Medulla oblongata (tissue), 1 donor: ENCODE measurements at regions not wholly inside any gene's neighbourhood (a gene's known extent, or its start where the extent isn't known, plus 50 kb on each side); places are given as distances from the start of the nearest gene placed in this dataset.
"Not testable (repeated sequence)": the region's sequence is repeated elsewhere in the genome, so short reads cannot be mapped to it uniquely, and the experiment has no call there.

ENCODE experiments used
- DNase-seq: peaks from one replicate; pipeline ENCODE4 v3.0.0-alpha.2; 2015; ENCODE audit errors: extremely low spot score

DNA sequence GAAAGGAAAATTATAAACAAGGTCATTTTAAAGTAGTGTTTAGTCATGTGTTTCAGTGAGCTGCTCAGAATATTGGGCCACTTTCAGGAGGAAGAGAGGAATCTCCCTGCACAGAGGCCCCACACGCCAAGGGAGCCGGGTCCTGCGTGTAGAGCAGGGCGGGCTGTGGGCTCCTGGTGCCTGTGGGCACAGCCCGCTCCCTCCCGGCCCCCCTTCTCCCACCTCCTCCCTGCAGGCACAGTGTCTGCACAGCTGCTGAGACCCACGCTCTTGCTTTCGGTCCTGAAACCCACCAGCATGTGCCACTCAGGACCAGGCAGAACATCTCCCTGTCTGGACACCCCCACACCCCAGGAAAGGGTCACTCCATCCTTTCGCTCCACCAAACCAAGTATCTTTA lies 167.6 kb upstream of the SALL3 start:
- no peak for DNase-seq

DNA sequence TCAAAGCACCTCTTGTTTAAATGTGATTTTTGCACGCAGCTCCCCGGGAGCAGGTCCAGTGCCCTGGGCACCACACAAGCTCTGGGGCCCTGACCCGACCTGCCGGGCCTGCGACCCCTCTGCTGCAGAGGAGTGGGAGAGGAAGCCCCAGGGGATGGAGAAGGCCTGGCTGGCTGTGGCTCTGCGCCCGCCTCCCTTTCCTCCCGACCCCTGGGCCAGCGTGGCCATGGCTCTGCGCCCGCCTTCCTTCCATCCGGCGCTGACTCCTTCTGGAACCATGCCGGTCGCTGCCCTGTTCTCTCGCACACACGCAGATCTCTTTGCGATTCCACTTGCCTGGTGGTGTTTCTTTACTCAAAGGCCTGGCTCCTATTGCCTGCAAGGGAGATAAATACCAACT lies 166.5 kb upstream of the SALL3 start:
- DNase-seq, result no peak

DNA sequence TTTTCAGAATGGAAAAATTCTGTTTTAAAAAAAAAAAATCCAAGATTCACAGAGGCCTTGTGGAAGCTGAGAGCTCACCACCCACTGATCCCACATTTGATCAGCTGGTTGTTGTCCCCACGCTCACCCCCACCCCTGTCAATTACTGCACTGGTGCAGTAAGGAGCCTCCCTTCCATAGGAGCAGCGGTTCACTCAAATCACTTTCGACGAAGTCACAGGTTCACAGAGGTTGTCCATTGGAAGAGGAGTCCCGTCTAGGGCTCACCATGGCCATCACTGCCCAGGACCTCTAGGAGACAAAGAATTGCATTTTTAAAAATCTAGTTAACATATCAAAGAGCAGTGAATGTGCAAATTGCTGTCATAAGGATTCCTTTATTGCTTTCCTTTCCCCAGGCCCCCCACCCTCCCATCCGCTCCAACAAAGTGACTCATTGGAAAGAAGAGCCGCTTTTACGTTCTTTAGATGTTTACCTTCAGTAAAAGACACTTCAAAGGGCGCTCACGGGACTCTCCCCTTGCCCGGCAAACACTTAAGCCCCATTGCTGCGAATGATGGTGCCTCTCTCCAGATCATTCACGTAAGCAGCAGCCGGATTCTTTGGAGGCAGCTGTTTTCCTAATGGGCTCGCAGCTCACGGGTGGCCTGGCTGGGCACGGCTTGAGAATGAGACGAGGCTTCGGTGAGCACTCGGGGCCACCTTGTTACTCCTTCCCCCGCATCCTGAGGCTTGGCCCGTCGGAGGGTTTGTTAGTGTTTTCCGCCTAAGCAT lies 165.5 kb upstream of the SALL3 start:
- no peak for DNase-seq

DNA sequence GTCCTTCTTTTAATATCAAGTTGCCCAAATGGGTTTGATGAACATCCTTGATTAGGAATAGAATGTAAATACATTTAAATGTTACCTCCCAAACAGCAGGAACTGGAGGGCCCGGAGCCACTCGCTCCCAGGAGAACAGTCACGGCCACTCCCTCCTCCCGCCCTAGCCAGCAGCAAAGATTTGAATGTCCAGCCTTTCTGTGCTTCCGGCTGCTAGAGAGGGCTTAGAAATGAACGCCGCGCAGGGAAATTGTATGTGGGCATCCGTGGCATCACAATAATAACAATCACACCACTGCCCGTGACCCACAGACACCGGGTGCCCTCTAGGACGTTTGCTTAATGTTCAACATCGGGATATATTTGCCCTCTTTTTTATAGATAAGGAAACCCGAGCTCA lies 164.9 kb upstream of the SALL3 start:
- no peak for DNase-seq

DNA sequence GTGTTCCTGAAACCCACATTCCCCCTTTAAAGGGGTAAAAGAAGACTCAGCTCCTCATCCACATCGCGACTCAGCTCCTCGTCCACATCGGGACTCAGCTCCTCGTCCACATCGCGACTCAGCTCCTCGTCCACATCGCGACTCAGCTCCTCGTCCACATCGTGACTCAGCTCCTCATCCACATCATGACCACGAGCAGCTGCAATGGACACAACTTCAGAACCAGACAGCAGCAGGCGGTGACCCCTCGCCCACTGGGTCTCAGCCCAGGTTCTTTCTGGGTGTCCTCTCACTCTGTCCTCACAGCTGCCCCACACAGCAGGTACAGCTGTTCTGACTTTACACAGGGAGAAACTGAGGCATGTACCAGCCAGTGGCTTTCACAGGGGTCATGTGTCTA lies 163.5 kb upstream of the SALL3 start:
- no peak for DNase-seq

DNA sequence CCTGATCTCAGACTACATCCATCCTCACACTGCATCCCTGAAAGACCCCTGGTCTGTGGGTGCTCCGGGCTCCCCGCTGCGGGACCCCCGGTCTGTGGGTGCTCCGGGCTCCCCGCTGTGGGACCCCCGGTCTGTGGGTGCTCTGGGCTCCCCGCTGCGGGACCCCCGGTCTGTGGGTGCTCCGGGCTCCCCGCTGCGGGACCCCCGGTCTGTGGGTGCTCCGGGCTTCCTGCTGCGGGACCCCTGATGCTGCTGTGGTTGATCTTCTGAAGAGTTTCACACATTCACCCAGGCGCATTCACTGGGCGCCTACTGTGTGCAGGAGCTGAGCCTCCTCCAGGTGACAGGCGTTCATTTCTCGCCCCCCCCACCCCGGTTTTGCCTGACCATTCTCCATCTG lies 162.7 kb upstream of the SALL3 start:
- no peak for DNase-seq

DNA sequence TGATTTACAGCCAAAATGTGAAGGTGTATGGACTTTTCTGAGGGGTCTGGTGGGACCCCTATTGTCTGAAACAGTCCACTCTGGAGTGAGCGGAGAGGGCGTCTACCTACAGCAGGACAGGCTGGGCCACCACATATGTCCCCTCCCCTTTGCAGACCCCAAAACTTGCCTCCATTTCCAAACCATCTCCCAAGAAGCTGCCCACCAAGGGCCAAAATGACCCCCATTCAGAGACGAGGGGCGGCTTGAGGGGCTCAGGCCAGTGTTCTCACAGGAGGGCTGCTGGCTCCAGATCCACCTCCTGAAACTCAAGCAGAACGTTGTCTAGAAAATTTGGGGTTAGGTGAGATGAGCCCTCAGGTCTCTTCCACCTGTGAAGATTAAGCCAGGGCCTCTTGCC lies 161.1 kb upstream of the SALL3 start:
- no peak for DNase-seq

DNA sequence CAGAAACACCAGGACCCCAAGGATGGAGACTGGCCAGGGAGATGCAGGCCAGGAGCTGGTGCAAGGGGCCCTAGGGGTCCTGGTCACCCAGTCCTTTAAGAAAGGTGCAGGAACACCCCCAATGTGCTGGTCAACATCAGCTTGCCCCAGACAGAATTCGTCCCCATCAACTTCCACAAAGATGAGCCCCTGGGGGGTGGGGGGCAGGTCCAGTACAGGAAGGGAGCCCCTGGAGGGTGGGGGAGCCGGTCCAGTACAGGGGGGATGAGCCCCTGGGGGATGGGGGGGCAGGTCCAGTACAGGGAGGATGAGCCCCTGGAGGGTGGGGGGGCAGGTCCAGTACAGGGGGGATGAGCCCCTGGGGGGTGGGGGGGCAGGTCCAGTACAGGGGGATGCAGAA lies 160.7 kb upstream of the SALL3 start:
- DNase-seq, result no peak

DNA sequence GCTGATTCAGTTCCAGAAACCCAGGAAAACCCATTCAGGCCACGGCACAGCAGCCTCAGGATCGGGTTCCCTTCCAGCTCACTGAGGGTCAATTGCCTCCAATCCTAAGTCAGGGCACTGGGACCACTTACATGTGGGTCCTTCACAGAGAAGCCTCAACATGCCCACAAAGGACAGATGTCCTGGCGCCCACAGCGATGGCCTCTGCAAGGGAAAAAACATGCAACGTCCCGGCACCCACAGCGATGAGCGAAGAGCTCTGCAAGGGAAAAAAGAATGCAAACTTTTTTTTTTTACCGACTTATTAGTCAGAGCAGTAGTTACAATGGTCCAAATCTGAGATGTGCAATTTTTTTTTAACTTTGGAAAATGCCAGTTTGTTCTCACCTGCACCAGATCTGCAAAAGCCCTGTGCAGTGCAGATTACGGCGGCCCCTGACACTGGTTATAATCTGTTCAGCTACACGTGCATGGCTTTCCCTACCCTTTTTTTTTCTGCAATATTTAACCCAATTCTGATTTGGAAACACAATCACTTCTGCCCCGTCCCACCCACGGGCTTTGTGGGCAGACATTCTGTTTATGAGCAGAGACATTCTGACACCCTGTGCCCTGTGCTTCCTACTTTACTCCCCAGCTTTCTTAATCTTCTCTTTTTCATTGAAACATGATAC lies 159.3 kb upstream of the SALL3 start:
- DNase-seq, result no peak

DNA sequence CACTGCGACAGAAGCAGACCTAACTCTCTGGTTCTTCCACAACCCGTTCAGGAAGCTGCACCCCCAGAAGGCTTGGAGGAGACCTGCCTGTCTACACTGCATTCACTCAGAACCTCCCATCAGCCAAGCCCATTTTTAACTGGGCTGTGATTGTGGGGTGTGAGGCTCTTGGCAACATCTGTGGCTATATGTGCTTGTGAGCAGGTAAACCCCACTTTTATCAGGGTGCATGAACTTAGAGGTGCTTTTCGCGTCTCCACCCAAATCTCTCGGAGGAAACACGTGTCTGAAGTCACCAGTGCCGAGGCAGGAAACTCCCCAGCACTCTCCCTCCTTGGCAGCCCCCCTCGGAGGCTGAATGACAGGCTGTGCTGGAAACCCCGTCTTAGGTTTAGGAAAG lies 158.2 kb upstream of the SALL3 start:
- DNase-seq, result no peak

DNA sequence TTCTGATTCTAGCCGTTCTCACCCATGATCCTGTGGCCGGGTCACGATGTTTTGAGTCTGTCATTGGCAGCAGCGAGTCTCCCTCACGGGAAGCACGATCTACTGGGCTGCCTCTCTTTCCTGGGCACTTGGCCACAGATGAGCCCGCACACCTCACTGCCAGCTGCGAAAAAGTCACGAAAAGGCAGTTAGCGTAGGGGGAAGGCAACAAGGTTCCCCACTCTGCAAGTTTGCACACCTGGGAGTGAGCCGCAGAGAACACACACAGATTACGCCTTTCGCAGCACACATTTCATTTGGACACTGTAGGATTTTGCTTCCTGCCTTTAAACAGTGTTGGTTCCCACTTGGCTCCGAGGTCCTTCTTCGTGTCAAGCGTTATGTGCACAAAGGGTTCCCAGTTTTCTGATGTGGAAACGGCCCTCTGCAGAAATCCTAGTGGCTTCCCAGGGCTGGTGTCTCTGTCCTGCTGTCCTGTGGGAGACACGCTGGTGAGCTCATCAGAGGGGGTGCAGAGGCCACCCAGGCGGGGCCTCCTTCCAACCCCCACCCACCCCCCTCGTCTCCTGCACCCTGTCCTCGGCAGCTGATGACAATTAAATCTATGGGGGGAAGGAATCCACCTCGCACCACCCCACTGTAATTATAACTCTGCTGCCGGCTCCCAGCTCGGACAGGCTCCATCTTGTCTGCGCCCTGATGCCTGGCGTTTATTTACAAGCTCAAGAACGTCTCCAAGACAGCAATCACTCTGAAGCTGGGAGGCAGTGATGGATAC lies 157.3 kb upstream of the SALL3 start:
- DNase-seq, result no peak

DNA sequence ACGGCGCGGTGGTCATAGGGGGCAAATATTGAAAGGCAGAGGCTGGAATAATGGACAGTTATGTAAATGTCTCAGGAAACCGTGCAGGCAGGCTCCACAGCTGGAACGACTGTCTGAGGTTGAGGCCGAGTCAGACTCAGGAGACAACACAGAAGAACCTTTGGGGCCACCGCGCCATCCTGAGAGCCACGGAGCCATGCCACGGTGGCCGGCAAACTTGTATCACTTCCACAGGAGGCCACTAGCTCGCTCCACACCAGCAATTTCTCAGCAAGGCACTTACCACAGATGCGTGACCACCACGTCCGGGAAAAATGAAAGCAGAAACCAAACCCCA lies 156.7 kb upstream of the SALL3 start:
- DNase-seq, result no peak

DNA sequence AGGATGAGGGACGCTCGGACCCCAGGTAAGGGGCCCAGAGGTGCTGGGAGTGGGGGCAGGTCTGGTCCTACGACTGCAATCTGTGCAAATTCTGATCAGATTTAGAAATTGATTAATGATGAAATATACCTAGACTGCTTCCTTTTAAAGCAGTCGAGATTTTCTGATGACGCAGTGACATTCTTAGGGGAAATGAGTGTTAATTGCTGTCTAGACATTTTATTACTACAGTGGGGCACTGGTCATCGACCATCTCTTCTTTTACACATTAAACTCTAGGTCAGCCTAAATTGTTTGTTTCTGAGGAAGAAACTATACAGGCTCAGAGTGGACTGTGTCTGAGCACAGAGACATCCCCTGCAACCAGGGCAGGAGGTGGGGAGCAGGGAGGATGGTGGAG lies 154.4 kb upstream of the SALL3 start:
- no peak for DNase-seq

DNA sequence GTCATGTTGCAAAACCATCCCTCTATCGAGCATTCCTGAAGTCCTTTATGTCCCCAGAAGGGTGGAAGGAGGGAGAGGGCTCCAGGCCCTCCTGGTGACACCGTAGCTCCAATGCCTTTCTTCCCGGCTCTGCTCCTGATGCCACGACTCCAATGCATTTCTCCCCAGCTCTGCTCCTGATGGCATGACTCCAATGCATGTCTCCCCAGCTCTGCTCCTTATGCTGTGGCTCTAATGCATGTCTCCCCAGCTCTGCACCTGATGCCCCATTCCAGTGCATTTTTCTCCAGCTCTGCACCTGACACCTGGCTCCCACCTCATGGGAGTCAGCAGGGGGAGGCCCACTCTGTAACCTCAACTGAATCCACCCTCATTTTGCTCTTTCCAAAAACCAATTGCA lies 153.0 kb upstream of the SALL3 start:
- no peak for DNase-seq

DNA sequence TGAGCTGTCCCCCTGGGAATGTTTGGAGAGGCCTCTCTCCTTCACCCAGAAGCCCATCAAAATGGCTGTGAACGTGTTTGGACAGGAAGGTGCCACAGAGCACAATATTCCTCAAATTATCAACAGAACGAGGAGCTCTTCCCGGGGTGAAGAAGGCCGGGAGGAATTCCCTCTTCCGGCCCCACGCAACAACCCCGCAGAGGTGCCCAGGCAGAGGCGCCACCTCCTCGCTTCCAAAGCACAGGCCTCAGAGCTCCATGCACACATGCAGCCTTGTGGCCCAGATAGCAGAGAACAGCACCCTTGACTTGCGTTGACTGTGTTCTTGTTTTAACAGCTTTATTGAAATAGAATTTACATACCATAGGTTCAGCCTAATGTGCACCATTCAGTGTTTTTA lies 152.5 kb upstream of the SALL3 start:
- DNase-seq, result no peak

DNA sequence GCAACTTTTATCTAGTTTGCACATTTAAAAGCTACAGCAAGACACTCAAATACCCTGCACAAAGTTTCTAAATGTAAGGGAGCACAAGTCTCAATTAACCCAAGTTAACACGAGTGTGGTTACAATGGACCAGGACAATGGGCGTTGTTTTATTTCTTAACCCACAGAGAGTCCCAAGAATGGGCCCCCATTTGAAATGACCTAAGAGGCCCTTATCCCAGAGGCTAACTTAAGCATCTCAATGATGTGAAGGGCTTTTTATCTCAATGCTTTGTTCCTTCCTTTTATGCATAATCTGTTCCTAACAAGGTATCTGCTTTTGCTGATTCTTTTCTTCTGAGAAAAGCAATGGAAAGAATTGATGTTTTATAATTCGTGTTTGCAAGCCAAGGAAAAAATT lies 151.5 kb upstream of the SALL3 start:
- DNase-seq, result no peak

DNA sequence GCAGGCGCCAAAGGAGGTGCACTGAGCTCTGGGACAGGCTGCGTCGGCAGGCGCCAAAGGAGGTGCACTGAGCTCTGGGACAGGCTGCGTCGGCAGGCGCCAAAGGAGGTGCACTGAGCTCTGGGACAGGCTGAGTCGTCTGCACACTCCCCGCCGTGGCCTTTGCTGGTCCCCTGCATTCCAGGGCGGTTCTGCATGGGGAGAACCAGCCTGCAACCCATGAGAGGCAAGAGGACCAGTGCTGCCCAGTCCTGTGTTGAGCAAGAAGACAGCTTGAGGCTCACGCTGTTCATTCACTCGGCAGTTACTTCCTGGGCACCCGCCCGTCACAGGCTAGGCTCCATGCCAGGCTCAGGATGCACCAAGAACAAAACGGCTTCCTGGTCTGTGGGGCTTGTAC lies 150.6 kb upstream of the SALL3 start:
- not testable (repeated sequence) for DNase-seq

DNA sequence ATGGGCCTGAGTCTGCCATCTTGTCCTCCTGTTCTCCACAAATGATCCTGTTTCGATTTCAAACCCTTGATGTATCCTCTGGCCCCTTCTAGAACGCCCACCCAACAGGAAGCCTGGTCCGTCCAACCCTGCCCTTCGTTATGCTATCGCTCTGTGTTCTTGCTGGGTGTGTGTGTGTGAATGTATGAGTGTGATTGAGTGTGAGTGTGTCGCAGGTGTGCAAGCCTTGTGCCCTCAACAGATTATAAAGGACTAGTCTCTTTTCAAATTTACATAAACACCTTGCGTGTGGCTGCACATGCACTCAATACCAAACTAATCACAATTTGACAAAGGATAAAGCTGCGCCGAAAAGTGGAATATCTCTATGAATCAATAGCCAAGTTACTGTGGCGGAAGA lies 149.5 kb upstream of the SALL3 start:
- DNase-seq, result no peak

DNA sequence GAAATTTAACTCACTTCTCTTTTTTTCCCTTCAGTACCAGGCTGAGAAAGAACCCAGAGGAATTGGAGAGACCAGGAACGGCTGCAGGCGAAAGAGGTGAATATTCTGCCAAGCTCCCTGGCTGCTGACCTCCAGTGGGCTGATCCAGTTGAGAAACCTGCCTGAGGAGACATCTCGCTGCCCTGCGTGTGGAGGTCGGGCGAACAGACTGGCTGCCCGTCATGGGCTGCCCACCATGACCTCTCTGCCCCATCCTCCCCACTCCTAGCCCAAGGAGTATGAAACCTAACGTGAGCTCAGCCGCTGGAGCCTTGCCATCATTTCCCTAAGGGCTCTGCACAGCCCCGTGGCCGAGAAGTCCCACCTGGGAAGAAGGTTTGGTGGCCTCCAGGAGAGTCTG lies 148.8 kb upstream of the SALL3 start:
- no peak for DNase-seq

DNA sequence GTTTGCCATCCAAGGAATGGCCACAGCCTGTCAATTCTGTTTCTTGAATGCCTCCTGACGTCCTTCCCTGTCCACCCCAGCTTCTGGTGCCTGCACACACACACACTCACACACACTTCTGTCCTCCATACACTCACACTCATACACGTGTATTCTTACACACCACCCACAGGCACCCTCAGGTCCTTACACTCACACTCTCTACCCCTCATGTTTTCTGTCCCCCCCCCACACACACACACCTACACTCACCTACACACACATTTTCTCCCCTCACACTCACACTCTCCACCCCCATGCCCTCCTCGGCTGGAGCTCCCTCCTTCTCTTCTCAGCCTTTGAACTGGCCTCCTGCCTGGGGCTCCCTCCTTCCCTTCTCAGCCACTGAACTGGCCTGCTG lies 148.0 kb upstream of the SALL3 start:
- no peak for DNase-seq

DNA sequence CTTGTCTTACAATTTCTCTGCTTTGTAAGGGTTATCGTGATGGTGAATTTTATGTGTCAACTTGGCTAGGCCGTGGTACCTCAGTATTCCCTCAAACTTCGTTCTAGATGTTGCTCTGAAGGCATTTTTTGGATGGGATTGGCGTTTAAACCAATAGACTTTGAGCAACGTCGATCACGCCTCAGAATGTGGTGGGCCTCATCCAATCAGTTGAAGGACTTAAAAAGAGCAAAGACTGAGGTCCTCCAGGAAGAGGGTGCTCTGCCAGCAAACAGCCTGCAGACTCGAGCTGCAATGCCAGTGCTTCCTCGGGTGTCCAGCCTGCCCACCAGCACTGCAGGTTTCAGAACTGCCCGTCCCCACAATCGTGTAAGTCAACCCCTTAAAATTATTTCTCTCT lies 145.8 kb upstream of the SALL3 start:
- DNase-seq, result no peak

DNA sequence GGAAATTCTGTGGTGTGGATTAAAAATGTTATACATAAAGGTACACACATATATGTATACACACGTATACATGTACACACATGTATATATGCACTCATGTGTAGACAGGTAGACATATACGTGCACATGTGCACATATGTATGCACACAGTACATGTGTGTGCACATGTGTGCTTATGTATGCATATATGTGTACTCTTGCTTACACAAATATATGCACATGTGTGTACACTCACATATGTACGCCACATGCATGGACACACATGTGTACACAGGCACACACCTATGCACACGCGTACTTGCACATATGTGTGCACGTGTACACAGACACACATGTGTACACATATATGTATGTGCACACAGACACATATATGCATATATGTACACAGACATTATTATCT lies 142.8 kb upstream of the SALL3 start:
- DNase-seq, result no peak

DNA sequence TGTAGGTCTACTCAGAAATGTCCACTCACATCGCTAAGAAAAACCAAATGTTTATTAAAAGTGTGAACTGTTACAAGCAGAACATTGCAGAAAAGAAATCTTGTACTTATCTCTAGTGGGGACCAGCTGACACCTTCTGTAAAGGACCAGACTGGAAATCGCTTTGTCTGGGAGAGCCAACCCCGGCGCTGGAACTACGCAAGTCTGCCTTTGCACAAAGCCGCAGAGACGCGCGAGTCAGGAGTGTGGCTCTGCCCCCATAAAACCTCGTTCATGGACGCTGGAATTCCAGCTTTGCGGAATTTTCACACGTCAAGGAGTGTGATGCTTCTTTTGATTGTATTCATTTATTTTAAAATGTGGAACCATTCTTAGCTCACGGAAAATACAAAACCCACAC lies 141.9 kb upstream of the SALL3 start:
- DNase-seq, result no peak
